Endothelial cell of umbilical vein (primary cell): ENCODE measurements at regions not wholly inside any gene's neighbourhood (a gene's known extent, or its start where the extent isn't known, plus 50 kb on each side); places are given as distances from the start of the nearest gene placed in this dataset.

Experiments used
- BruUV-seq: library from RNA; stranded (reverse); fragments of 400-500 nt; replicated peaks from 2 replicates; lab custom pipeline; 2021; lab: Mats Ljungman, UMichigan
- CTCF ChIA-PET: fragments of 300-600, 350-600 bp; sonication (Branson Sonifier 250); formaldehyde crosslinking; loops from one replicate; lab custom pipeline; 2021; ENCODE audit warnings: antibody characterized with exemption, inconsistent platforms; lab: Charles Lee
- POLR2A ChIA-PET: fragments of 300-600, 350-600 bp; sonication (Branson Sonifier 250); formaldehyde crosslinking; loops from one replicate; lab custom pipeline; 2021; ENCODE audit warnings: antibody characterized with exemption, inconsistent platforms; lab: Charles Lee
- DNase-seq: peaks from one replicate; pipeline ENCODE4 v3.0.0-alpha.2; 2011; ENCODE audit warnings: low read depth, low spot score
- FAIRE-seq: peaks from 2 replicates; lab custom pipeline; 2011; peaks lifted over from hg19 to GRCh38; lab: Jason Lieb, UNC
- H2AFZ ChIP-seq: 2 replicates; pipeline ENCODE4 v1.6.0; 2012; ENCODE audit warnings: low read depth, low read length, control low read depth, inconsistent platforms
- H3K27ac ChIP-seq: 2 replicates; pipeline ENCODE4 v1.5.1; 2011; ENCODE audit warnings: low read depth, mild to moderate bottlenecking, control low read depth, low read length, moderate library complexity; ENCODE audit not compliant: insufficient read depth
- H3K27me3 ChIP-seq, 2 experiments: 2 replicates each; pipeline versions ENCODE4 v1.6.0 to v1.6.1; 2011; ENCODE audit warnings: low read length in 2 of 2, mixed read lengths in 1 of 2; ENCODE audit not compliant: control insufficient read depth in 2 of 2, insufficient read depth in 2 of 2
- H3K36me3 ChIP-seq, 2 experiments: 2 replicates in 1 of 2; 3 replicates in 1 of 2; pipeline ENCODE4 v1.5.1; 2011; ENCODE audit warnings: low read length in 2 of 2, mild to moderate bottlenecking in 1 of 2, moderate library complexity in 1 of 2; ENCODE audit not compliant: control insufficient read depth in 2 of 2, insufficient read depth in 2 of 2; ENCODE audit errors: extremely low read depth in 1 of 2
- H3K4me1 ChIP-seq: 3 replicates; pipeline ENCODE4 v1.5.1; 2011; ENCODE audit warnings: mild to moderate bottlenecking, low read length; ENCODE audit not compliant: control insufficient read depth, insufficient read depth; ENCODE audit errors: extremely low read depth
- H3K4me2 ChIP-seq: 2 replicates; pipeline ENCODE4 v1.6.1; 2011; ENCODE audit warnings: low read length, control low read depth, mixed read lengths; ENCODE audit not compliant: insufficient read depth
- H3K4me3 ChIP-seq, 3 experiments: fragments of 200-600 bp in 1 of 3; sonication (generic), shearing (Covaris generic) in 1 of 3; replicated peaks in 1 of 3; 2 replicates each; pipeline ENCODE4 v1.5.1; 2011 to 2016; ENCODE audit warnings: control low read depth in 3 of 3, low read length in 3 of 3, mild to moderate bottlenecking in 2 of 3, inconsistent platforms in 1 of 3, low read depth in 1 of 3, moderate library complexity in 1 of 3; ENCODE audit not compliant: insufficient read depth in 1 of 3
- H3K79me2 ChIP-seq: 2 replicates; pipeline ENCODE4 v1.6.0; 2012; ENCODE audit warnings: low read length, inconsistent platforms; ENCODE audit not compliant: control insufficient read depth, insufficient read depth
- H3K9ac ChIP-seq: replicated peaks from 2 replicates; pipeline ENCODE3; 2011; ENCODE audit warnings: low read length, control low read depth; ENCODE audit not compliant: insufficient read depth; ENCODE audit errors: extremely low read depth
- H3K9me1 ChIP-seq: replicated peaks from 3 replicates; pipeline ENCODE4 v1.6.0; 2011; ENCODE audit warnings: mild to moderate bottlenecking, low read length; ENCODE audit not compliant: control insufficient read depth, insufficient read depth; ENCODE audit errors: extremely low read depth
- H3K9me3 ChIP-seq: replicated peaks from 2 replicates; pipeline ENCODE4 v1.5.1; 2012; ENCODE audit warnings: low read length, inconsistent platforms; ENCODE audit not compliant: control insufficient read depth, insufficient read depth
- H4K20me1 ChIP-seq: replicated peaks from 2 replicates; pipeline ENCODE3; 2011; ENCODE audit warnings: mild to moderate bottlenecking, low read length; ENCODE audit not compliant: control insufficient read depth, insufficient read depth; ENCODE audit errors: extremely low read depth
- CTCF ChIP-seq, 2 donors: IDR thresholded peaks; 1 replicate in 1 of 2; 2 replicates in 1 of 2; pipeline ENCODE4 v1.5.1; 2011; ENCODE audit warnings: low read length in 2 of 2, mild to moderate bottlenecking in 2 of 2, moderate library complexity in 2 of 2, control low read depth in 1 of 2, inconsistent platforms in 1 of 2, low read depth in 1 of 2; ENCODE audit not compliant: insufficient read depth in 1 of 2; ENCODE audit errors: extremely low read depth in 1 of 2
- EZH2 ChIP-seq: IDR thresholded peaks from 2 replicates; pipeline ENCODE4 v1.6.1; 2012; ENCODE audit warnings: borderline replicate concordance, low read depth, mild to moderate bottlenecking, moderate library complexity, low read length, inconsistent platforms; ENCODE audit not compliant: severe bottlenecking
- FOS ChIP-seq: IDR thresholded peaks from 2 replicates; pipeline ENCODE4 v1.6.1; 2011; ENCODE audit warnings: mild to moderate bottlenecking, low read length, moderate library complexity, borderline replicate concordance; ENCODE audit not compliant: insufficient read depth
- GATA2 ChIP-seq: IDR thresholded peaks from 2 replicates; pipeline ENCODE4 v1.7.0; 2011; ENCODE audit warnings: low read depth, mild to moderate bottlenecking, moderate library complexity, mixed read lengths, low read length; ENCODE audit not compliant: insufficient read length, insufficient read depth
- JUN ChIP-seq: IDR thresholded peaks from 2 replicates; pipeline ENCODE4 v1.6.1; 2011; ENCODE audit warnings: borderline replicate concordance, low read depth; ENCODE audit not compliant: insufficient read length, insufficient read depth
- MAX ChIP-seq: IDR thresholded peaks from 2 replicates; pipeline ENCODE4 v1.6.1; 2011; ENCODE audit not compliant: insufficient read depth, insufficient read length
- MYC ChIP-seq: IDR thresholded peaks from one replicate; pipeline ENCODE4 v1.6.1; 2011; ENCODE audit warnings: mild to moderate bottlenecking, low read depth, low read length
- POLR2A ChIP-seq: IDR thresholded peaks from 2 replicates; pipeline ENCODE4 v1.6.1; 2012; ENCODE audit warnings: low read depth, mild to moderate bottlenecking, control low read depth, low read length
- POLR2AphosphoS5 ChIP-seq: IDR thresholded peaks from 2 replicates; pipeline ENCODE4 v1.6.1; 2012; ENCODE audit warnings: low read depth, mild to moderate bottlenecking, control low read depth, low read length, moderate library complexity; ENCODE audit not compliant: insufficient read depth
- dilution Hi-C: fragments of 300-500 bp; cut with MboI; formaldehyde crosslinking; loops from one replicate; pipeline ENCODE4 v1.15.0; 2019; ENCODE audit warnings: low sequenced_read_pairs; ENCODE audit not compliant: extremely low pct_ligation_motif_present
- intact Hi-C: fragments of 100-400 bp; cut with micrococcal nuclease; formaldehyde crosslinking; loops from one replicate; pipeline ENCODE4 v1.10.0; 2022

GRCh38 chr12:107845226-107845979, 70.9 kb downstream of the ASCL4 start:
- H2AFZ ChIP-seq, result no peak overlapping the region
- H3K27ac ChIP-seq, result no peak overlapping the region
- intact Hi-C loops, result no loop called here
- CTCF ChIA-PET, result no interaction called here
- dilution Hi-C loops, result no loop called here
- H3K4me1 ChIP-seq, result no peaks in the 10 kb centered on the region
- H3K27me3 ChIP-seq, result peaks cover 26 to 43% of the 10 kb centered on the region in 2 experiments
- H4K20me1 ChIP-seq, result no peaks in the 10 kb centered on the region
- BruUV-seq, result no TSS peak
- FAIRE-seq, result no peak
- H3K9me3 ChIP-seq, result no peaks in the 10 kb centered on the region
- TF ChIP-seq GATA2 (no peak), JUN (no peak), MAX (no peak), POLR2AphosphoS5 (no peak), FOS (no peak), POLR2A (no peak), CTCF (IDR thresholded peaks at IDR 0.05; ENCODE audit: extremely low read depth in 1 of 2, insufficient read depth in 1 of 2, low read depth in 1 of 2, low read length in 2 of 2) (no peak), EZH2 (no peak), MYC (no peak)
- no peak overlapping the region for H3K4me3 ChIP-seq
- H3K4me2 ChIP-seq, result no peak overlapping the region
- H3K36me3 ChIP-seq, result no peaks in the 10 kb centered on the region
- H3K79me2 ChIP-seq, result no peaks in the 10 kb centered on the region
- no peak for DNase-seq
- no peak overlapping the region for H3K9ac ChIP-seq
- POLR2A ChIA-PET, result no interaction called here
- no peaks in the 10 kb centered on the region for H3K9me1 ChIP-seq
